Keratinocyte (primary cell): ENCODE measurements at regions not wholly inside any gene's neighbourhood (a gene's known extent, or its start where the extent isn't known, plus 50 kb on each side); places are given as distances from the start of the nearest gene placed in this dataset.
"Not testable (repeated sequence)": the region's sequence is repeated elsewhere in the genome, so short reads cannot be mapped to it uniquely, and the experiment has no call there.

Source experiments
- CTCF ChIP-seq, 3 experiments: IDR thresholded peaks in 1 of 3; conservative IDR thresholded peaks in 1 of 3; optimal IDR thresholded peaks in 1 of 3; 2 replicates in 2 of 3; 3 replicates in 1 of 3; pipeline versions ENCODE3 to v1.5.1; 2011; ENCODE audit warnings: low read length in 3 of 3, mild to moderate bottlenecking in 3 of 3, moderate library complexity in 2 of 3, control low read depth in 1 of 3, inconsistent platforms in 1 of 3; ENCODE audit not compliant: insufficient read depth in 2 of 3; ENCODE audit errors: extremely low read depth in 1 of 3
- EZH2 ChIP-seq: IDR thresholded peaks from one replicate; pipeline ENCODE4 v1.6.1; 2012; ENCODE audit warnings: inconsistent platforms, mild to moderate bottlenecking, low read length, moderate library complexity

GRCh38 chr1:121095014-121095413 lies 89.1 kb downstream of the FAM72B start:
- not testable (repeated sequence) for TF ChIP-seq CTCF (optimal IDR thresholded peaks at IDR 0.05 in 1 of 3, IDR thresholded peaks at IDR 0.05 in 1 of 3, conservative IDR thresholded peaks at IDR 0.05 in 1 of 3; ENCODE audit: extremely low read depth in 1 of 3, insufficient read depth in 2 of 3, low read length in 3 of 3); EZH2
